ENCODE measurements at regions not wholly inside any gene's neighbourhood (a gene's known extent, or its start where the extent isn't known, plus 50 kb on each side); places are given as distances from the start of the nearest gene placed in this dataset.
A peak's percentile ranks its signal among the peaks of the same experiment; 100 is the strongest.

DNA sequence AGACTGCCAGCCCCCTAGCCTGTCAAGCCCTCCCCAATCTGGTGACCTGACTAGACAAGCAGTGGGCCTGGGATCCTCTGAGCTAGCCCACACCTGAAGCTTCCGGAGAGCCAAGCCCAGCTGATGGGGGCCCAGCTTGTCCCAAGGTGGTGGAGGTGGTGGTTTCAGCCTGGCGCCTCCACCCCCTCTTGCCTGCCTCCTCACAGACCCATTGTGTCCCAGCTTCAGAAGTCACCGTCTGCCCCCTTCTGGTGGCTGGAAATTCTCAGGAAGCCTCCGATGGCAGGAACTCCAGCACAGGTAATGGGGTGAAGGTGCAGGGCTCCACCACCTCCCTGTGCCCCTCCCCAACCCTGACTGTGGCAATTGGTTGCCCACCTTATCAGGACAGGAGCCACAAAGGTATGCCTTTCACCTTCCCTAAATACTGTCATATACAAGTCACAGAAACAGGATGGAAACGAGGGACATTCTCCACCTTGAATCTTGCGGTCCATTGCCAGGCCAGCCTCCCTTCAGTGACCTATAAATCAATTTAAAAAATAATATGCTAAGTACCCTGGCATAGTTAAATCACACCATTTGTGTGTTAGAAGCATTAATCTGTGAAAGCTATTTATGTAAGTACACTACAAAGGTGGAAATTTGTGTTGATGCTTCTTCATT is 66.0 kb upstream of the ZNF423 start:
- peak; percentile 73 for FAIRE-seq
- TF ChIP-seq POU2F2 (IDR thresholded peaks at IDR 0.05; ENCODE audit: low read depth, low read length): no peak
- TF ChIP-seq PAX5 (IDR thresholded peaks at IDR 0.05; ENCODE audit: insufficient read depth, low read length, severe bottlenecking): no peak
- TF ChIP-seq POLR2AphosphoS5 (IDR thresholded peaks at IDR 0.05; ENCODE audit: low read depth, low read length): no peak
- no peak for TF ChIP-seq POLR2A (IDR thresholded peaks at IDR 0.05; ENCODE audit: low read depth, low read length)
- TF ChIP-seq SPI1 (IDR thresholded peaks at IDR 0.05; ENCODE audit: low read depth, low read length): no peak
- TF ChIP-seq TAF1 (IDR thresholded peaks at IDR 0.05; ENCODE audit: low read depth, low read length): no peak
- peak; percentile 59 for DNase-seq (ENCODE audit: insufficient read length, low spot score)

DNA sequence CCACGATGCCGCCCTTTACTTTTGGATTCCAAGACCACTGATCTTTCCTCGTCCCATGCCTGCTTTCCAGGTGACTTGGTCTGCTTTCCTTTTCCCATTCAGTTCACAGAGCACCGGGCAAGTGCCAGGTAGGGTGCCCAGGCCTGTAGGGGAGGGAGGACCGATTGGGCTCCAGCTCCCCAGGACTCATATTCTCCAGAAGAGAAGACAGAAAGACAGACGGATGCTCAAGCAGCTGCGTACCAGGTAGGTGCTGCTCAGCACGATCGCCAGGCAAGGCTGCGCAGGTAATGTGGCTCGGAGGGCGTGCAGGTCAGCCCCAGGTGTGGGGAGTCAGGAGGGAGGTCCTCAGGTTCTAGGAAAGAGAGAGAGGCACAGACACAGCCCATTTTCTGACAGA is 67.5 kb upstream of the ZNF423 start:
- DNase-seq (ENCODE audit: insufficient read length, low spot score): no peak
- TF ChIP-seq PAX5 (IDR thresholded peaks at IDR 0.05; ENCODE audit: insufficient read depth, low read length, severe bottlenecking): no peak
- FAIRE-seq: no peak

DNA sequence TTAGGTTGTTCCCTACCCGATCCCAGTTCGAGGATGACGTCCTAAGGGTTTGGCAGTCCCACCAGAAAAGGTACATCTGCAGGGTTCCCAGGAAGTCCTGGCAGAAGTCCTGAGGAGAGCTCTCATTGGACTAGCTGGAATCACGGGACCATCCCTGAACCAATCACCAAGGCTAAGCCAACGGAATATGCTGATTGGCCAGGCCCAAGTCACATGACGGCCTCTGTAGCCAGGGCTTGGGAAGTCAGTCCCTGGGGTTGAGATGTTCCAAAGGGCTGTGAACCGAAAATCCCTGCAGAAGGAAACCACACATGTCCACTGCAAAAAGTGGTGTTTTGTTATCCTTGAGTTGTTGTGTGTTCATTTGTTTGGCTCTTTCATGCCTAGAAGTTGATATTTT is 68.2 kb upstream of the ZNF423 start:
- DNase-seq (ENCODE audit: insufficient read length, low spot score) (no peak), FAIRE-seq (no peak)

GRCh38 chr16:49926941-49927340 is 71.0 kb upstream of the ZNF423 start:
- TF ChIP-seq PAX5 (IDR thresholded peaks at IDR 0.05; ENCODE audit: insufficient read depth, low read length, severe bottlenecking): no peak
- TF ChIP-seq TAF1 (IDR thresholded peaks at IDR 0.05; ENCODE audit: low read depth, low read length): no peak
- TF ChIP-seq POU2F2 (IDR thresholded peaks at IDR 0.05; ENCODE audit: low read depth, low read length): no peak
- TF ChIP-seq SPI1 (IDR thresholded peaks at IDR 0.05; ENCODE audit: low read depth, low read length): no peak
- TF ChIP-seq POLR2A (IDR thresholded peaks at IDR 0.05; ENCODE audit: low read depth, low read length): no peak
- TF ChIP-seq POLR2AphosphoS5 (IDR thresholded peaks at IDR 0.05; ENCODE audit: low read depth, low read length): no peak
- FAIRE-seq (no peak), DNase-seq (ENCODE audit: insufficient read length, low spot score) (no peak)

More for the DNA sequence above, 68.2 kb upstream of the ZNF423 start:
- TF ChIP-seq POLR2AphosphoS5 (IDR thresholded peaks at IDR 0.05; ENCODE audit: low read depth, low read length): no peak
- no peak for TF ChIP-seq SPI1 (IDR thresholded peaks at IDR 0.05; ENCODE audit: low read depth, low read length)
- no peak for TF ChIP-seq POLR2A (IDR thresholded peaks at IDR 0.05; ENCODE audit: low read depth, low read length)
- TF ChIP-seq PAX5 (IDR thresholded peaks at IDR 0.05; ENCODE audit: insufficient read depth, low read length, severe bottlenecking): no peak
- no peak for TF ChIP-seq POU2F2 (IDR thresholded peaks at IDR 0.05; ENCODE audit: low read depth, low read length)

- no peak for DNase-seq (ENCODE audit: insufficient read length, low spot score)
- no peak for FAIRE-seq
- TF ChIP-seq POLR2AphosphoS5 (IDR thresholded peaks at IDR 0.05; ENCODE audit: low read depth, low read length): no peak
- no peak for TF ChIP-seq POU2F2 (IDR thresholded peaks at IDR 0.05; ENCODE audit: low read depth, low read length)
- TF ChIP-seq POLR2A (IDR thresholded peaks at IDR 0.05; ENCODE audit: low read depth, low read length): no peak
- TF ChIP-seq SPI1 (IDR thresholded peaks at IDR 0.05; ENCODE audit: low read depth, low read length): no peak
- TF ChIP-seq TAF1 (IDR thresholded peaks at IDR 0.05; ENCODE audit: low read depth, low read length): no peak
- no peak for TF ChIP-seq PAX5 (IDR thresholded peaks at IDR 0.05; ENCODE audit: insufficient read depth, low read length, severe bottlenecking)
These were observed 72.5 kb upstream of the ZNF423 start for GRCh38 chr16:49928176-49929041.

- DNase-seq (ENCODE audit: insufficient read length, low spot score) (no peak), FAIRE-seq (no peak)
- TF ChIP-seq POLR2A (IDR thresholded peaks at IDR 0.05; ENCODE audit: low read depth, low read length) (no peak), PAX5 (IDR thresholded peaks at IDR 0.05; ENCODE audit: insufficient read depth, low read length, severe bottlenecking) (no peak), POU2F2 (IDR thresholded peaks at IDR 0.05; ENCODE audit: low read depth, low read length) (no peak), POLR2AphosphoS5 (IDR thresholded peaks at IDR 0.05; ENCODE audit: low read depth, low read length) (no peak), TAF1 (IDR thresholded peaks at IDR 0.05; ENCODE audit: low read depth, low read length) (no peak), SPI1 (IDR thresholded peaks at IDR 0.05; ENCODE audit: low read depth, low read length) (no peak)
These were observed 73.7 kb upstream of the ZNF423 start for GRCh38 chr16:49929626-49930025.

DNA sequence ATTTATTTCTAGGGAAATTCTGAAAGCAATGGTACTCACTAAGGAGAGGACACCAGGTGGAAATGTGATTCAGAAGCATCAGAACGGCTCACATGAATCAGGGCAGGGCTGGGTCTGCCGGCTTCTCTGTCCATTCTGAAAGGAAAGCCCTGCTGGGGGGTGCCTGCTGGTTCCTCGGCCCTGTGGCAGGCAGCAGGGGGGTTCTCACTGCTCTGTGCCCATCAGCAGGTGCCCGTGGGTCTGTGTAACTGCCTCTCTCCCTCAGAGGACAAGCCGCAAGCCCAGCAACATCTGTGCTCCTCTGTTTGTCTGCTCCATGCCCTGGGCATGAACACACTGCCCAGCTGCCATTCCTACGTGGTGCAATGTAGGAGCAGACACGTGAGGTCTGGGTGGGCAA is 74.9 kb upstream of the ZNF423 start:
- DNase-seq (ENCODE audit: insufficient read length, low spot score) (no peak), FAIRE-seq (no peak)
- TF ChIP-seq PAX5 (IDR thresholded peaks at IDR 0.05; ENCODE audit: insufficient read depth, low read length, severe bottlenecking) (no peak), TAF1 (IDR thresholded peaks at IDR 0.05; ENCODE audit: low read depth, low read length) (no peak), POLR2A (IDR thresholded peaks at IDR 0.05; ENCODE audit: low read depth, low read length) (no peak), POU2F2 (IDR thresholded peaks at IDR 0.05; ENCODE audit: low read depth, low read length) (no peak), POLR2AphosphoS5 (IDR thresholded peaks at IDR 0.05; ENCODE audit: low read depth, low read length) (no peak), SPI1 (IDR thresholded peaks at IDR 0.05; ENCODE audit: low read depth, low read length) (no peak)

- FAIRE-seq: no peak
- TF ChIP-seq TAF1 (IDR thresholded peaks at IDR 0.05; ENCODE audit: low read depth, low read length): no peak
- TF ChIP-seq POU2F2 (IDR thresholded peaks at IDR 0.05; ENCODE audit: low read depth, low read length): no peak
- TF ChIP-seq SPI1 (IDR thresholded peaks at IDR 0.05; ENCODE audit: low read depth, low read length): no peak
- TF ChIP-seq POLR2A (IDR thresholded peaks at IDR 0.05; ENCODE audit: low read depth, low read length): no peak
- TF ChIP-seq PAX5 (IDR thresholded peaks at IDR 0.05; ENCODE audit: insufficient read depth, low read length, severe bottlenecking): no peak
- no peak for TF ChIP-seq POLR2AphosphoS5 (IDR thresholded peaks at IDR 0.05; ENCODE audit: low read depth, low read length)
- DNase-seq (ENCODE audit: insufficient read length, low spot score): no peak
These were observed 75.4 kb upstream of the ZNF423 start for GRCh38 chr16:49931266-49931665.

DNA sequence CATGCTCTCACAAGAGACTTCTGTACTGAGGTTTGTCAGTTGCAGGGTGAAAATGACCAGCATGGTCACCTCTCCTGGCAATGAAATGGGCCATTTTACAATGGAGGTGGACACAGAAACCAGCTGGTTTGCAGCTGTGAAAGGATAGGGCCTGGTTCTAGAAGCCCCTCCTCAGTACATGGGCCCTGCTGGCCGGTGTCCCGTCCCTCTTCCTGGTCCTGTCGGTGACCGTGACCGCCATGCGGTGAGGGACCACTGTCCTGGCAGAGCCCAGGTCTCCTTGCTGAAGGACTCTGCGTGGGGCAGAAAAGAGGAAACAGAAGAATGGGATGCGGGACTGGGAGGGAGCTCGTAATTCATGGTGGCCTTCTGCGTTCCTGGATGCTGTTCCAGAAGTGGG is 76.0 kb upstream of the ZNF423 start:
- no peak for DNase-seq (ENCODE audit: insufficient read length, low spot score)
- TF ChIP-seq POLR2A (IDR thresholded peaks at IDR 0.05; ENCODE audit: low read depth, low read length): no peak
- no peak for TF ChIP-seq SPI1 (IDR thresholded peaks at IDR 0.05; ENCODE audit: low read depth, low read length)
- no peak for TF ChIP-seq POLR2AphosphoS5 (IDR thresholded peaks at IDR 0.05; ENCODE audit: low read depth, low read length)
- TF ChIP-seq POU2F2 (IDR thresholded peaks at IDR 0.05; ENCODE audit: low read depth, low read length): no peak
- no peak for TF ChIP-seq TAF1 (IDR thresholded peaks at IDR 0.05; ENCODE audit: low read depth, low read length)
- no peak for TF ChIP-seq PAX5 (IDR thresholded peaks at IDR 0.05; ENCODE audit: insufficient read depth, low read length, severe bottlenecking)
- no peak for FAIRE-seq
